ENCODE measurements at regions not wholly inside any gene's neighbourhood (a gene's known extent, or its start where the extent isn't known, plus 50 kb on each side); places are given as distances from the start of the nearest gene placed in this dataset.

DNA sequence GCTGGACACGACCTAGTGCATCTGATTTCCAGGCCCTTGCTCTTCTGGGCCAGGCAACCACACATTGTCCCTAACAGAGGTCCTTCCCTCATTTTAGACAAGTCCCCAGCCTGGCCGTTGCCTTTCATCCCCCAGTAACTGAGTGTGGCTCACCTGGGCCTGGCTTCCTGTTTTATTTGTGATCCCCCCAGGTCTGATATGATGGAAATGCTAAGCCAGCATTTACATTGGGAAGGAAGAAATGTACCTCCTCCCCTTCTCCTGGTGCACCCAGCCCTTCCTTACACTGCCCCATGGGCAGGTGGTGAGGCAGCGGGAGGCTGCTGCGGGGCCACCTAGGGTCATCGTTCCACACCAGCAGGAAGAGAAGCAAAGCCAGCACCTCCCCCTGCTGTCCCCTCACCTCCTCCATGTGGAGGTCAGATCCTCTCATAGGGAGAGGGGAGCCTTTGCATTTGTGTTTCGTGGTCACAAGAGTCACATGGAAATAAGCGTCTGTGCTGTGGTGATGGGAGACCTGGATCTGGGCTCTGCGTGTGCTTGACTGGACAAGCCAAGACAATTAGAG lies 108.8 kb downstream of the GLRX3 start:
- WGBS (ENCODE audit: missing lambda C conversion rate) = 34% methylated on average over 8 of the region's 8 CpGs
- H3K27ac ChIP-seq = no peak overlapping the region
- TF ChIP-seq CTCF (IDR thresholded peaks at IDR 0.05) = no peak
- TF ChIP-seq, protein P1, sequence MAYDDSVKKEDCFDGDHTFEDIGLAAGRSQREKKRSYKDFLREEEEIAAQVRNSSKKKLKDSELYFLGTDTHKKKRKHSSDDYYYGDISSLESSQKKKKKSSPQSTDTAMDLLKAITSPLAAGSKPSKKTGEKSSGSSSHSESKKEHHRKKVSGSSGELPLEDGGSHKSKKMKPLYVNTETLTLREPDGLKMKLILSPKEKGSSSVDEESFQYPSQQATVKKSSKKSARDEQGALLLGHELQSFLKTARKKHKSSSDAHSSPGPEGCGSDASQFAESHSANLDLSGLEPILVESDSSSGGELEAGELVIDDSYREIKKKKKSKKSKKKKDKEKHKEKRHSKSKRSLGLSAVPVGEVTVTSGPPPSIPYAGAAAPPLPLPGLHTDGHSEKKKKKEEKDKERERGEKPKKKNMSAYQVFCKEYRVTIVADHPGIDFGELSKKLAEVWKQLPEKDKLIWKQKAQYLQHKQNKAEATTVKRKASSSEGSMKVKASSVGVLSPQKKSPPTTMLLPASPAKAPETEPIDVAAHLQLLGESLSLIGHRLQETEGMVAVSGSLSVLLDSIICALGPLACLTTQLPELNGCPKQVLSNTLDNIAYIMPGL (CRISPR knock-in tag; IDR thresholded peaks at IDR 0.05; ENCODE audit: borderline replicate concordance) = no peak
- no peak for TF ChIP-seq HEYL (CRISPR knock-in tag; IDR thresholded peaks at IDR 0.05)
- TF ChIP-seq CHD2 (IDR thresholded peaks at IDR 0.05; ENCODE audit: low read length, partially characterized antibody) = no peak
- TF ChIP-seq KDM1A (IDR thresholded peaks at IDR 0.05; ENCODE audit: low read depth) = no peak
- TF ChIP-seq JUN (IDR thresholded peaks at IDR 0.05) = no peak
- no peak for TF ChIP-seq CHD4 (IDR thresholded peaks at IDR 0.05; ENCODE audit: borderline replicate concordance)
- TF ChIP-seq NFE2L2 (conservative IDR thresholded peaks at IDR 0.05; ENCODE audit: low read length) = no peak
- TF ChIP-seq SREBF2 (IDR thresholded peaks at IDR 0.05) = no peak
- no peak for TF ChIP-seq RNF2 (IDR thresholded peaks at IDR 0.05; ENCODE audit: borderline replicate concordance, low read depth)
- no peak for TF ChIP-seq MYC (IDR thresholded peaks at IDR 0.05; ENCODE audit: borderline replicate concordance, low read length)
- no peak for FAIRE-seq
- no peaks in the 10 kb centered on the region for H3K4me1 ChIP-seq
- ChIA-PET CTCF (no interaction called here), POLR2A (no interaction called here)
- DNase-seq (ENCODE audit: low read depth in 1 of 2, low spot score in 1 of 2) = no peak
- no peak overlapping the region for H3K4me2 ChIP-seq
- peaks cover 4% of the 10 kb centered on the region; the same call in 2 of the 3 replicates for H3K9me3 ChIP-seq
- no peak for ATAC-seq
- no peak overlapping the region for H3K4me3 ChIP-seq

DNA sequence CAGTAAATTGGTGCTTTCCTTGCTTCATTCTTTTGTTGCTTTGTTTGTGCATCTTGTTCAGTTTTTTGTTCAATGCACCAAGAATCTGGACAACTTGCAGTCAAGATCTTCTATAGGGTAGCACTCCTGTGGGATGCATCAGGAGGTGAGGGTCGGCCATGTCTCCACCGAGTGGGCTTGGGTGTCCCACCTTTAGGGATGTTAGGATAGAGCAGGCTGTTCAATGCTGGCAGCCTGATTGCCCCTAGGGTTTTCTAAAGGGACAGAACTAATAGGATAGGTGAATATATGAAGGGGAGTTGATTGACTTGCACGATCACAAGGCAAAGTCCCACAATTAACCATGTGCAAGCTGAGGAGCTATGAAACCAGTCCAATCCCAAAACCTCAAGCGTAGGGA lies 109.9 kb downstream of the GLRX3 start:
- ATAC-seq (no peak), FAIRE-seq (no peak), DNase-seq (ENCODE audit: low read depth in 1 of 2, low spot score in 1 of 2) (no peak)
- Histone ChIP-seq H3K27ac (no peak overlapping the region), H3K4me1 (no peaks in the 10 kb centered on the region), H3K4me3 (no peak overlapping the region), H3K9me3 (peaks cover 3% of the 10 kb centered on the region; the same call in 2 of the 3 replicates), H3K4me2 (no peak overlapping the region)
- CTCF ChIA-PET = no interaction called here
- POLR2A ChIA-PET = no interaction called here
- 0% methylated on average over 4 of the region's 4 CpGs for WGBS (ENCODE audit: missing lambda C conversion rate)
- no peak for TF ChIP-seq EHMT2 (IDR thresholded peaks at IDR 0.05; ENCODE audit: low read depth)
- TF ChIP-seq CHD4 (IDR thresholded peaks at IDR 0.05; ENCODE audit: borderline replicate concordance) = no peak
- TF ChIP-seq RCOR1 (IDR thresholded peaks at IDR 0.05; ENCODE audit: low read depth, low read length) = no peak
- TF ChIP-seq USF2 (IDR thresholded peaks at IDR 0.05) = no peak
- no peak for TF ChIP-seq HOXB13 (CRISPR knock-in tag; IDR thresholded peaks at IDR 0.05; ENCODE audit: low read depth)
- TF ChIP-seq SREBF2 (IDR thresholded peaks at IDR 0.05) = no peak
- no peak for TF ChIP-seq MAFK (IDR thresholded peaks at IDR 0.05; ENCODE audit: partially characterized antibody)
- TF ChIP-seq HDAC2 (IDR thresholded peaks at IDR 0.05) = no peak
- no peak for TF ChIP-seq TFCP2L1 (CRISPR knock-in tag; IDR thresholded peaks at IDR 0.05)
- TF ChIP-seq RARB (CRISPR knock-in tag; IDR thresholded peaks at IDR 0.05) = no peak
- TF ChIP-seq NFE2L2 (conservative IDR thresholded peaks at IDR 0.05; ENCODE audit: low read length) = no peak
- no peak for TF ChIP-seq HOXA7 (CRISPR knock-in tag; IDR thresholded peaks at IDR 0.05)
- TF ChIP-seq ELK1 (IDR thresholded peaks at IDR 0.05; ENCODE audit: low read depth, low read length) = no peak
- TF ChIP-seq HEYL (CRISPR knock-in tag; IDR thresholded peaks at IDR 0.05) = no peak

All from A549 (cell line).